Trophoblast cell (in vitro differentiated cells and primary cell): ENCODE measurements at regions not wholly inside any gene's neighbourhood (a gene's known extent, or its start where the extent isn't known, plus 50 kb on each side); places are given as distances from the start of the nearest gene placed in this dataset.

Experiments
- DNase-seq, 2 donors: peaks; one replicate each; pipeline ENCODE4 v3.0.0-alpha.2; 2016
- H2AFZ ChIP-seq: 2 replicates; pipeline ENCODE4 v1.6.1; 2013; ENCODE audit warnings: low read length, moderate library complexity, mild to moderate bottlenecking; ENCODE audit not compliant: insufficient read depth, poor library complexity
- H2AK5ac ChIP-seq: 2 replicates; pipeline ENCODE4 v1.6.1; 2013; ENCODE audit warnings: mild to moderate bottlenecking, low read length
- H2BK120ac ChIP-seq: 2 replicates; pipeline ENCODE4 v1.6.1; 2013; ENCODE audit warnings: low read length, mild to moderate bottlenecking, moderate library complexity; ENCODE audit not compliant: insufficient read depth, poor library complexity
- H2BK12ac ChIP-seq: 2 replicates; pipeline ENCODE4 v1.6.1; 2013; ENCODE audit warnings: mild to moderate bottlenecking, low read length, moderate library complexity
- H2BK5ac ChIP-seq: 2 replicates; pipeline ENCODE4 v1.6.1; 2013; ENCODE audit warnings: low read length, low read depth, moderate library complexity, mild to moderate bottlenecking; ENCODE audit not compliant: poor library complexity
- H3K14ac ChIP-seq: 2 replicates; pipeline ENCODE4 v1.6.1; 2013; ENCODE audit warnings: mild to moderate bottlenecking, low read length
- H3K18ac ChIP-seq: 2 replicates; pipeline ENCODE4 v1.6.1; 2013; ENCODE audit warnings: mild to moderate bottlenecking, low read length
- H3K23ac ChIP-seq: 2 replicates; pipeline ENCODE4 v1.6.1; 2013; ENCODE audit warnings: low read length
- H3K27ac ChIP-seq: 2 replicates; pipeline ENCODE4 v1.5.1; 2013; ENCODE audit warnings: low read depth, mild to moderate bottlenecking, inconsistent platforms, low read length, moderate library complexity
- H3K27me3 ChIP-seq: 2 replicates; pipeline ENCODE4 v1.6.1; 2013; ENCODE audit warnings: inconsistent platforms, mild to moderate bottlenecking, low read length, moderate library complexity; ENCODE audit not compliant: insufficient read depth
- H3K36me3 ChIP-seq, 2 experiments: 1 replicate in 1 of 2; 2 replicates in 1 of 2; pipeline ENCODE4 v1.6.1; 2013; ENCODE audit warnings: low read length in 2 of 2, mild to moderate bottlenecking in 2 of 2, moderate library complexity in 1 of 2; ENCODE audit not compliant: insufficient read depth in 2 of 2, control insufficient read depth in 1 of 2
- H3K4ac ChIP-seq: 2 replicates; pipeline ENCODE4 v1.6.1; 2013; ENCODE audit warnings: low read depth, mild to moderate bottlenecking, low read length, moderate library complexity
- H3K4me1 ChIP-seq, 2 experiments: 1 replicate in 1 of 2; 2 replicates in 1 of 2; pipeline ENCODE4 v1.6.1; 2013; ENCODE audit warnings: low read length in 2 of 2, mild to moderate bottlenecking in 2 of 2, moderate library complexity in 1 of 2; ENCODE audit not compliant: insufficient read depth in 2 of 2, control insufficient read depth in 1 of 2
- H3K4me2 ChIP-seq: 2 replicates; pipeline ENCODE4 v1.6.1; 2013; ENCODE audit warnings: inconsistent platforms, mild to moderate bottlenecking, low read length, moderate library complexity
- H3K4me3 ChIP-seq: 2 replicates; pipeline ENCODE4 v1.5.1; 2013; ENCODE audit warnings: mild to moderate bottlenecking, low read depth, low read length, inconsistent platforms
- H3K79me1 ChIP-seq: one replicate; pipeline ENCODE4 v1.6.1; 2013; ENCODE audit warnings: low read length
- H3K79me2 ChIP-seq: 2 replicates; pipeline ENCODE4 v1.6.1; 2013; ENCODE audit warnings: low read length, mild to moderate bottlenecking; ENCODE audit not compliant: control insufficient read depth, insufficient read depth, poor library complexity
- H3K9ac ChIP-seq: 2 replicates; pipeline ENCODE4 v1.6.1; 2013; ENCODE audit warnings: mild to moderate bottlenecking, low read length
- H3K9me3 ChIP-seq: 2 replicates; pipeline ENCODE4 v1.6.1; 2013; ENCODE audit warnings: low read depth, mild to moderate bottlenecking, control low read depth, inconsistent platforms, low read length; ENCODE audit not compliant: insufficient read depth
- H4K12ac ChIP-seq: 2 replicates; pipeline ENCODE4 v1.6.1; 2013; ENCODE audit warnings: low read depth, mild to moderate bottlenecking, low read length, moderate library complexity
- H4K8ac ChIP-seq: 2 replicates; pipeline ENCODE4 v1.6.1; 2013; ENCODE audit warnings: low read depth, mild to moderate bottlenecking, low read length, moderate library complexity
- H4K91ac ChIP-seq: one replicate; pipeline ENCODE4 v1.6.1; 2013; ENCODE audit warnings: low read depth, mild to moderate bottlenecking, low read length, moderate library complexity
- WGBS: extraction: QIAGEN DNeasy Blood & Tissue Kit; methylation state at CpG from one replicate; pipeline ENCODE4 v1.1.7; 2013; ENCODE audit warnings: missing lambda C conversion rate; ENCODE audit not compliant: insufficient read length, insufficient coverage; ENCODE audit errors: extremely low coverage; 5-methylcytosine and 5-hydroxymethylcytosine counted together

- no peak overlapping the region for H2BK5ac ChIP-seq
- H3K36me3 ChIP-seq = no peaks in the 10 kb centered on the region
- H4K91ac ChIP-seq = no peak overlapping the region
- no peak overlapping the region for H3K4me3 ChIP-seq
- no peak overlapping the region for H2AK5ac ChIP-seq
- peaks cover 6% of the 10 kb centered on the region in 2 experiments for H3K4me1 ChIP-seq
- no peak overlapping the region for H3K23ac ChIP-seq
- no peak overlapping the region for H3K4ac ChIP-seq
- no peak overlapping the region for H3K18ac ChIP-seq
- no peaks in the 10 kb centered on the region for H3K79me2 ChIP-seq
- no peaks in the 10 kb centered on the region for H3K9me3 ChIP-seq
- no peak overlapping the region for H4K12ac ChIP-seq
- no peak overlapping the region for H4K8ac ChIP-seq
- H3K27me3 ChIP-seq = no peaks in the 10 kb centered on the region
- no peak overlapping the region for H3K14ac ChIP-seq
- no peak overlapping the region for H2AFZ ChIP-seq
- H3K4me2 ChIP-seq = no peak overlapping the region
- no peak overlapping the region for H2BK12ac ChIP-seq
- no CpG with 5 or more reads among the region's 2 CpGs for WGBS
- H3K27ac ChIP-seq = no peak overlapping the region
- peaks cover 7% of the 10 kb centered on the region for H3K79me1 ChIP-seq
- no peak for DNase-seq
- H2BK120ac ChIP-seq = no peak overlapping the region
- no peak overlapping the region for H3K9ac ChIP-seq
Observed at GRCh38 chr10:3928569-3928968, 143.6 kb upstream of the KLF6 start.

- Histone ChIP-seq H2BK5ac (no peak overlapping the region), H4K12ac (no peak overlapping the region), H3K23ac (no peak overlapping the region), H3K27ac (no peak overlapping the region), H3K36me3 (no peaks in the 10 kb centered on the region), H3K79me2 (no peaks in the 10 kb centered on the region), H3K14ac (no peak overlapping the region), H2AK5ac (no peak overlapping the region), H2AFZ (no peak overlapping the region), H4K91ac (no peak overlapping the region), H2BK120ac (no peak overlapping the region), H3K9ac (no peak overlapping the region), H2BK12ac (no peak overlapping the region), H4K8ac (no peak overlapping the region), H3K4me1 (peaks cover 6% of the 10 kb centered on the region in 2 experiments), H3K9me3 (no peaks in the 10 kb centered on the region), H3K79me1 (peaks cover 7% of the 10 kb centered on the region), H3K4ac (no peak overlapping the region), H3K18ac (no peak overlapping the region), H3K4me3 (no peak overlapping the region), H3K27me3 (no peaks in the 10 kb centered on the region), H3K4me2 (no peak overlapping the region)
- DNase-seq = peak in 1 of 2 donors; percentile 15
- no CpG with 5 or more reads among the region's 3 CpGs for WGBS
Observed at GRCh38 chr10:3928078-3928477, 143.1 kb upstream of the KLF6 start.

- H2BK12ac ChIP-seq = no peak overlapping the region
- peak; percentile 97 to 99 for DNase-seq
- H2BK120ac ChIP-seq = no peak overlapping the region
- no peak overlapping the region for H3K4ac ChIP-seq
- no peak overlapping the region for H3K14ac ChIP-seq
- no peaks in the 10 kb centered on the region for H3K9me3 ChIP-seq
- H3K79me1 ChIP-seq = peaks cover 7% of the 10 kb centered on the region
- H3K4me2 ChIP-seq = no peak overlapping the region
- no peaks in the 10 kb centered on the region for H3K36me3 ChIP-seq
- H4K8ac ChIP-seq = no peak overlapping the region
- H3K27ac ChIP-seq = no peak overlapping the region
- no peak overlapping the region for H3K9ac ChIP-seq
- H3K27me3 ChIP-seq = no peaks in the 10 kb centered on the region
- no peak overlapping the region for H4K91ac ChIP-seq
- H3K4me3 ChIP-seq = no peak overlapping the region
- no peak overlapping the region for H2AFZ ChIP-seq
- H2BK5ac ChIP-seq = no peak overlapping the region
- no peak overlapping the region for H3K18ac ChIP-seq
- no peak overlapping the region for H2AK5ac ChIP-seq
- WGBS = no CpG with 5 or more reads among the region's 18 CpGs
- H3K79me2 ChIP-seq = no peaks in the 10 kb centered on the region
- H4K12ac ChIP-seq = no peak overlapping the region
- no peak overlapping the region for H3K23ac ChIP-seq
- peaks cover 6% of the 10 kb centered on the region in 2 experiments for H3K4me1 ChIP-seq
Observed at GRCh38 chr10:3926675-3927525, 141.9 kb upstream of the KLF6 start.

GRCh38 chr10:3926258-3926657 lies 141.2 kb upstream of the KLF6 start:
- no peak overlapping the region for H3K9ac ChIP-seq
- H3K4me3 ChIP-seq = no peak overlapping the region
- peaks cover 7% of the 10 kb centered on the region for H3K79me1 ChIP-seq
- H4K91ac ChIP-seq = no peak overlapping the region
- H3K18ac ChIP-seq = no peak overlapping the region
- H3K27ac ChIP-seq = no peak overlapping the region
- H2BK120ac ChIP-seq = no peak overlapping the region
- no peak overlapping the region for H3K4me2 ChIP-seq
- WGBS = no CpG with 5 or more reads among the region's 4 CpGs
- DNase-seq = peak; percentile 75 to 92
- no peaks in the 10 kb centered on the region for H3K27me3 ChIP-seq
- no peak overlapping the region for H2BK12ac ChIP-seq
- no peak overlapping the region for H4K12ac ChIP-seq
- no peaks in the 10 kb centered on the region for H3K79me2 ChIP-seq
- peaks cover 6% of the 10 kb centered on the region in 2 experiments for H3K4me1 ChIP-seq
- H2AFZ ChIP-seq = no peak overlapping the region
- no peaks in the 10 kb centered on the region for H3K9me3 ChIP-seq
- no peaks in the 10 kb centered on the region for H3K36me3 ChIP-seq
- no peak overlapping the region for H2BK5ac ChIP-seq
- H4K8ac ChIP-seq = no peak overlapping the region
- H2AK5ac ChIP-seq = no peak overlapping the region
- no peak overlapping the region for H3K14ac ChIP-seq
- no peak overlapping the region for H3K4ac ChIP-seq
- no peak overlapping the region for H3K23ac ChIP-seq
